Parathyroid adenoma (tissue), 2 donors: ENCODE measurements at regions not wholly inside any gene's neighbourhood (a gene's known extent, or its start where the extent isn't known, plus 50 kb on each side); places are given as distances from the start of the nearest gene placed in this dataset.

Experiments
- H2AFZ ChIP-seq: fragments of 300-600 bp; sonication (generic); one replicate; pipeline ENCODE4 v1.7.0; 2017; ENCODE audit warnings: antibody characterized with exemption, mild to moderate bottlenecking
- H3K27ac ChIP-seq: fragments of 300-600 bp; sonication (generic); one replicate; pipeline ENCODE4 v1.7.0; 2017
- H3K27me3 ChIP-seq: fragments of 300-600 bp; sonication (generic); one replicate; pipeline ENCODE4 v1.7.0; 2017; ENCODE audit warnings: low read length; ENCODE audit not compliant: control insufficient read depth, insufficient read depth
- H3K36me3 ChIP-seq: fragments of 300-600 bp; sonication (generic); one replicate; pipeline ENCODE4 v1.7.0; 2017; ENCODE audit warnings: low read length; ENCODE audit not compliant: control insufficient read depth, insufficient read depth
- H3K4me1 ChIP-seq: fragments of 300-600 bp; sonication (generic); one replicate; pipeline ENCODE4 v1.7.0; 2017; ENCODE audit warnings: control low read depth
- H3K4me2 ChIP-seq: fragments of 300-600 bp; sonication (generic); one replicate; pipeline ENCODE4 v1.7.0; 2017; ENCODE audit warnings: low read length
- H3K4me3 ChIP-seq: fragments of 300-600 bp; sonication (generic); one replicate; pipeline ENCODE4 v1.7.0; 2017; ENCODE audit warnings: low read depth, low read length
- H3K79me2 ChIP-seq: fragments of 300-600 bp; sonication (generic); one replicate; pipeline ENCODE4 v1.7.0; 2017; ENCODE audit warnings: control low read depth
- H3K9ac ChIP-seq: fragments of 300-600 bp; sonication (generic); one replicate; pipeline ENCODE4 v1.7.0; 2017; ENCODE audit warnings: mild to moderate bottlenecking
- H3K9me3 ChIP-seq: fragments of 300-600 bp; sonication (generic); one replicate; pipeline ENCODE4 v1.7.0; 2017; ENCODE audit warnings: low read length; ENCODE audit not compliant: control insufficient read depth
- CTCF ChIP-seq: fragments of 300-600 bp; sonication (generic); IDR thresholded peaks from one replicate; pipeline ENCODE4 v1.7.0; 2017; ENCODE audit warnings: antibody characterized with exemption, mild to moderate bottlenecking
- donor health status: primary hyperparathyroidism.

GRCh38 chr20:59386809-59387208 lies 86.4 kb downstream of the EDN3 start:
- no peaks in the 10 kb centered on the region for H3K27me3 ChIP-seq
- no peak overlapping the region for H3K27ac ChIP-seq
- H3K9ac ChIP-seq, result no peak overlapping the region
- H3K4me1 ChIP-seq, result no peaks in the 10 kb centered on the region
- H3K4me2 ChIP-seq, result no peak overlapping the region
- H3K79me2 ChIP-seq, result no peaks in the 10 kb centered on the region
- H3K4me3 ChIP-seq, result no peak overlapping the region
- no peak for TF ChIP-seq CTCF
- no peaks in the 10 kb centered on the region for H3K36me3 ChIP-seq
- H3K9me3 ChIP-seq, result no peaks in the 10 kb centered on the region
- no peak overlapping the region for H2AFZ ChIP-seq

DNA sequence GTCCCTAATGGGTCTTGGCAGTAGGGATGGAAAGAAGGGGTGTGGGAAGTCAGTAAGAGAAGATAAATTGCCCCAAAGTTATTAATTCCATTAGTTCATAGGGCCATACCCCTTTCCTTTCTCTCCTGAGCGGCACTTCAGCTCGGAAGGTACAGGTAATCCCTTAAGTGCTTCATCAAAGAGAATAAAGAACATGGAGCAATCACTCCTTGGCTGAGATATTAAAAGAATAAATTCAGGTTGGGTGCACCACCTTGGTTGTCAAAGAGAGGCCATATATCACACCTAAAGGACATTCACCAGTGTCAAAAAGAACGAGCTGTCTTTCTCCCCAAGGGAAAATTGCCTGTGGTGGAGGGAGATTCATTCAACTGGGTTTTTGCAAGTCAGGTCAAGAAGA lies 87.5 kb downstream of the EDN3 start:
- no peaks in the 10 kb centered on the region for H3K36me3 ChIP-seq
- no peaks in the 10 kb centered on the region for H3K9me3 ChIP-seq
- no peak overlapping the region for H3K9ac ChIP-seq
- H3K4me2 ChIP-seq, result no peak overlapping the region
- no peak overlapping the region for H3K27ac ChIP-seq
- no peaks in the 10 kb centered on the region for H3K4me1 ChIP-seq
- no peaks in the 10 kb centered on the region for H3K79me2 ChIP-seq
- H3K4me3 ChIP-seq, result no peak overlapping the region
- no peak overlapping the region for H2AFZ ChIP-seq
- no peaks in the 10 kb centered on the region for H3K27me3 ChIP-seq
- no peak for TF ChIP-seq CTCF

DNA sequence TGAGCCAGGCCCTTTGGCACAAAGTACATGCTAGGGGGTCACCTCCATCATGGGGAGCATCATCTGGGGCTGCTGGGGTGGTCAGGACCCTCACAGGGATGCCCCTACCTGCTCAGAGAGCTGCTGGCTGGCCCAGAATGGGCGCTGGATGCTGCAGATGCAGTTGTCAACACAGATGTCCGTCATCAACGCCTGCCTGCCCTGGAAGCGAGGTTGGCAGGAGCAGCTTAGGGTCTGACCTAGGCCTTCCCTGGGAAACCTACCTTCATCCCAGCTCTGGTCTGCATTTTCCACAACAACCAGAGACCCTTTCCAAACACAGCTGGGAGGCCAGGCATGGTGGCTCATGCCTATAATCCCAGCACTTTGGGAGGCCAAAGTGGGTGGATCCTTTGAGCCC lies 88.0 kb downstream of the EDN3 start:
- H3K9ac ChIP-seq, result no peak overlapping the region
- no peaks in the 10 kb centered on the region for H3K36me3 ChIP-seq
- H3K79me2 ChIP-seq, result no peaks in the 10 kb centered on the region
- no peak overlapping the region for H3K27ac ChIP-seq
- TF ChIP-seq CTCF, result no peak
- no peak overlapping the region for H2AFZ ChIP-seq
- no peak overlapping the region for H3K4me3 ChIP-seq
- H3K4me2 ChIP-seq, result no peak overlapping the region
- H3K4me1 ChIP-seq, result no peaks in the 10 kb centered on the region
- no peaks in the 10 kb centered on the region for H3K27me3 ChIP-seq
- H3K9me3 ChIP-seq, result no peaks in the 10 kb centered on the region

DNA sequence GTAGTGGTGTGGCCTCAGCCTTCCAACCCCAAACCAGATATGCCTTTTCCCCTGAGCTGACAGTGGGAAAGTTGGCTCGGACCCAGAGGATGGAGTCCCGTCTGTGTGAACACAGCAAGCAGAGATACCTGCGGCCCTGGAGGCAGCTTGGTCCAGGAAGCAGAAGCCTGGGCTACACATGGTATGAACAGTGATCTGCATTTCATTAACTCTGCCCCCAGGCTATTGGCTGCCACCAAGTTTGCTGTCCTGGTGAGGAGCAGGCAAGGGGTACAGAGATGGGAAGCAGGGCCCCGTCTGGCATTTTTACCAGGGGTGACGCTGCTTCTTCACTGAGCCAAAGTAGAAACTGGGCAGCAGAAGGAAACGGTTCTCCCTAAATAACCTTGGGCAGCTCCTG lies 90.0 kb downstream of the EDN3 start:
- Histone ChIP-seq H3K4me1 (no peaks in the 10 kb centered on the region), H3K27me3 (no peaks in the 10 kb centered on the region), H3K4me2 (no peak overlapping the region), H3K36me3 (no peaks in the 10 kb centered on the region), H3K79me2 (no peaks in the 10 kb centered on the region), H3K9me3 (no peaks in the 10 kb centered on the region), H3K27ac (no peak overlapping the region), H3K4me3 (no peak overlapping the region), H3K9ac (no peak overlapping the region), H2AFZ (no peak overlapping the region)
- no peak for TF ChIP-seq CTCF

DNA sequence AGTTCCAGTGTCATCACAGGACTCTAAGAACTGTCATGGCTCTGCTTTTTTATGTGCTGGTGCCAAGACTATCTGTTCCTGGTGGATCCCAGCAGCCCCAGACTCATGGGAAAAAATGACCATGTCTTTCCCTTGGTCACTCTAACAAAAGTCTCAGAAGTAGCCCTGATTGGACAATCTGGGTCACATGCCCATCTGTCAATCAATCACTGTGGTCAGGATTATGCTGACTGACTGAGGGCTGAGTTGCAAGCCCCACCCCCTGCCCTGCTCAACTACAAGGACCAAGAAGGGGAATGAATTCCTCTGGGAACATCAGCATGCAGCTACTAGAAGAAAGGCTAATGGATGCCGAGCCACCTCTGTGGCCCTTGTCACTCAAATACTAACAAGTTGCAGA lies 91.6 kb downstream of the EDN3 start:
- no peak for TF ChIP-seq CTCF

More for the DNA sequence above, 91.6 kb downstream of the EDN3 start:
- Histone ChIP-seq H3K4me2 (no peak overlapping the region), H3K4me3 (no peak overlapping the region), H3K27ac (no peak overlapping the region), H2AFZ (no peak overlapping the region), H3K79me2 (no peaks in the 10 kb centered on the region), H3K27me3 (no peaks in the 10 kb centered on the region), H3K9ac (no peak overlapping the region), H3K9me3 (no peaks in the 10 kb centered on the region), H3K4me1 (no peaks in the 10 kb centered on the region), H3K36me3 (no peaks in the 10 kb centered on the region)
